K562 (cell line): ENCODE measurements at regions not wholly inside any gene's neighbourhood (a gene's known extent, or its start where the extent isn't known, plus 50 kb on each side); places are given as distances from the start of the nearest gene placed in this dataset.

Experiments used
- CBFA2T3 ChIP-seq: fragments of 450-650 bp; IDR thresholded peaks from 2 replicates; pipeline ENCODE4 v1.6.1; 2017
- CBX3 ChIP-seq, 2 experiments: IDR thresholded peaks; 1 replicate in 1 of 2; 2 replicates in 1 of 2; pipeline ENCODE4 v1.6.1; 2012; ENCODE audit warnings: inconsistent platforms in 2 of 2, low read length in 2 of 2, borderline replicate concordance in 1 of 2, control low read depth in 1 of 2
- CEBPG ChIP-seq, 3 experiments: fragments of 200-800 bp in 1 of 3; sonication (Bioruptor generic) in 1 of 3; sonication (generic) in 1 of 3; formaldehyde crosslinking in 1 of 3; IDR thresholded peaks in 2 of 3; conservative IDR thresholded peaks in 1 of 3; 2 replicates each; pipeline versions ENCODE4 v1.6.1 to v1.8.0; 2016 to 2022; ENCODE audit warnings: missing compliant biosample characterization in 2 of 3, missing genetic modification characterization in 2 of 3, mild to moderate bottlenecking in 1 of 3, missing genetic modification reagents in 1 of 3
- GTF2E2 ChIP-seq: fragments of 200-800 bp; sonication (Bioruptor generic); IDR thresholded peaks from 2 replicates; pipeline ENCODE4 v1.6.1; 2016; ENCODE audit warnings: missing genetic modification characterization, missing compliant biosample characterization
- KAT8 ChIP-seq: fragments of 450-650 bp; IDR thresholded peaks from 2 replicates; pipeline ENCODE4 v1.6.1; 2016; ENCODE audit warnings: low read depth, mild to moderate bottlenecking
- KDM5B ChIP-seq: fragments of 200-600 bp; sonication (generic); IDR thresholded peaks from 2 replicates; pipeline ENCODE4 v1.6.1; 2012; ENCODE audit warnings: low read depth, mild to moderate bottlenecking, moderate library complexity, low read length, control low read depth, inconsistent platforms; ENCODE audit not compliant: insufficient replicate concordance
- MLLT1 ChIP-seq, 2 experiments: fragments of 450-650 bp; IDR thresholded peaks; 2 replicates each; pipeline ENCODE4 v1.6.1; 2016
- NR2F6 ChIP-seq: fragments of 450-650 bp; formaldehyde crosslinking; IDR thresholded peaks from 2 replicates; pipeline ENCODE4 v1.4.0; 2020; ENCODE audit warnings: mild to moderate bottlenecking
- TRIM24 ChIP-seq, 2 experiments: fragments of 450-650 bp; IDR thresholded peaks; 2 replicates each; pipeline ENCODE4 v1.6.1; 2016
- ZNF121 ChIP-seq: sonication (generic); formaldehyde crosslinking; conservative IDR thresholded peaks from 2 replicates; pipeline ENCODE4 v1.8.0; 2022; ENCODE audit warnings: missing genetic modification reagents
- ZNF197 ChIP-seq: fragments of 200-800 bp; sonication (Bioruptor generic); IDR thresholded peaks from 2 replicates; pipeline ENCODE4 v1.6.1; 2016; ENCODE audit warnings: low read depth, missing genetic modification characterization, missing compliant biosample characterization
- ZNF217 ChIP-seq: sonication (generic); formaldehyde crosslinking; IDR thresholded peaks from 2 replicates; pipeline ENCODE4 v1.8.0; 2022; ENCODE audit warnings: mild to moderate bottlenecking, missing genetic modification reagents
- ZNF23 ChIP-seq: fragments of 250-450 bp; sonication (Bioruptor Pico); IDR thresholded peaks from 2 replicates; pipeline ENCODE4 v1.4.0; 2020; ENCODE audit warnings: mild to moderate bottlenecking
- ZNF263 ChIP-seq: sonication (generic); formaldehyde crosslinking; IDR thresholded peaks from 2 replicates; pipeline ENCODE4 v1.8.0; 2022; ENCODE audit warnings: mild to moderate bottlenecking, missing genetic modification reagents, borderline replicate concordance
- ZNF76 ChIP-seq: fragments of 250-450 bp; sonication (Bioruptor Pico); IDR thresholded peaks from 2 replicates; pipeline ENCODE4 v1.4.0; 2020; ENCODE audit warnings: mild to moderate bottlenecking, moderate library complexity, borderline replicate concordance
- TF ChIP-seq, protein P1 (sequence below): fragments of 250-450 bp; sonication (Bioruptor Pico); IDR thresholded peaks from 2 replicates; pipeline ENCODE4 v1.6.1; 2021; ENCODE audit warnings: mild to moderate bottlenecking
- TF ChIP-seq, protein P2 (sequence below): conservative IDR thresholded peaks from 2 replicates; pipeline ENCODE4 v1.6.1; 2011; ENCODE audit warnings: low read depth, mild to moderate bottlenecking, low read length; ENCODE audit not compliant: control insufficient read depth
- TF ChIP-seq, protein P3 (sequence below): sonication (generic); formaldehyde crosslinking; IDR thresholded peaks from 2 replicates; pipeline ENCODE4 v1.8.0; 2022; ENCODE audit warnings: mild to moderate bottlenecking, missing genetic modification reagents
- TF ChIP-seq, protein P4 (sequence below): sonication (generic); formaldehyde crosslinking; IDR thresholded peaks from 2 replicates; pipeline ENCODE4 v1.5.0; 2020; ENCODE audit warnings: missing genetic modification reagents

DNA sequence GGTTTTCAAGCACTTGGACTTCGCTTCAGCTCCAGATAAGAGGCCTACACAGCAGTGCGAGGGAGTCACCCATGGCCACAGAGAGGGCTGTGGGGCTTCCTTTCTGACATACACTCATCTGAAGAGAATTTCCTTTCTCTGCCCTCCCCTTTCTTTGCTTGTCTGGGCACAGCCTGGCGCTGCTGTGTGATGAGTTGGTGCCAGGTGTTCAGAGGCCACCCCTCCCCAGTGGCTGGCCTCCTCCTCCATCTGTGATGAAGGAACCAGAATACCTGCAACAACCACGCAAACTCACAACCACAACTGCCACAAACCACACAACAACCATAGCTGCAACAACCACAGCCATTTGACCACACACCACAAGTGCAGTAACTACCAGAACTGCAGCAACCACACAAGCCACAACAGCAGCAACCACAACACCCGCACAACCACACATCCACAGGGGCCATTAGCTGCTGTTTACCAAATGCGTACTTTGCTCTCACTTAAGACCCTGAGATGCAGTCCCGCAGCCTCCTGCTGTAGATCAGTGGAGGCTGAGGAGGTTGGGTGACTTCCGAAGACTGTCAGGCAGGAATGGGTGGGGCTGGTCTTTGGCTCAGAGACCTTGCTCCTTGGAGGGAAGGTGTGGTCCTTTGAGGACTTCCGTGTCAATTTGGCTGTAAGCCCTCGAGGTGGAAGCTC, 71.1 kb downstream of the IER5 start (continued):
- TF ChIP-seq ZNF76 (no peak), CBX3 (IDR thresholded peaks at IDR 0.05; ENCODE audit: borderline replicate concordance in 1 of 2, low read length in 2 of 2) (no peak), TRIM24 (IDR thresholded peaks at IDR 0.05) (no peak), KDM5B (no peak), CBFA2T3 (peak; percentile 40), KAT8 (no peak), CEBPG (CRISPR knock-in tag; IDR thresholded peaks at IDR 0.05) (peak; percentile 23; the same call in 1 of the 2 replicates), CEBPG (tag; conservative IDR thresholded peaks at IDR 0.05 in 1 of 2, IDR thresholded peaks at IDR 0.05 in 1 of 2) (no peak), ZNF23 (CRISPR knock-in tag) (no peak), MLLT1 (IDR thresholded peaks at IDR 0.05) (peak in 1 of 2 experiments; percentile 88; a peak in 2 of 4 replicates), NR2F6 (CRISPR knock-in tag) (no peak), ZNF121 (CRISPR knock-in tag) (0 out of 2 replicates have a peak, but pooled peaks have one; percentile 14), GTF2E2 (tag) (no peak), ZNF263 (CRISPR knock-in tag) (no peak), ZNF197 (no peak), ZNF217 (CRISPR knock-in tag) (no peak)
- TF ChIP-seq, protein P1, sequence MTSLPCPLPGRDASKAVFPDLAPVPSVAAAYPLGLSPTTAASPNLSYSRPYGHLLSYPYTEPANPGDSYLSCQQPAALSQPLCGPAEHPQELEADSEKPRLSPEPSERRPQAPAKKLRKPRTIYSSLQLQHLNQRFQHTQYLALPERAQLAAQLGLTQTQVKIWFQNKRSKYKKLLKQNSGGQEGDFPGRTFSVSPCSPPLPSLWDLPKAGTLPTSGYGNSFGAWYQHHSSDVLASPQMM: no peak
- TF ChIP-seq, protein P2, sequence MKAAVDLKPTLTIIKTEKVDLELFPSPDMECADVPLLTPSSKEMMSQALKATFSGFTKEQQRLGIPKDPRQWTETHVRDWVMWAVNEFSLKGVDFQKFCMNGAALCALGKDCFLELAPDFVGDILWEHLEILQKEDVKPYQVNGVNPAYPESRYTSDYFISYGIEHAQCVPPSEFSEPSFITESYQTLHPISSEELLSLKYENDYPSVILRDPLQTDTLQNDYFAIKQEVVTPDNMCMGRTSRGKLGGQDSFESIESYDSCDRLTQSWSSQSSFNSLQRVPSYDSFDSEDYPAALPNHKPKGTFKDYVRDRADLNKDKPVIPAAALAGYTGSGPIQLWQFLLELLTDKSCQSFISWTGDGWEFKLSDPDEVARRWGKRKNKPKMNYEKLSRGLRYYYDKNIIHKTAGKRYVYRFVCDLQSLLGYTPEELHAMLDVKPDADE: no peak
- TF ChIP-seq, protein P3, sequence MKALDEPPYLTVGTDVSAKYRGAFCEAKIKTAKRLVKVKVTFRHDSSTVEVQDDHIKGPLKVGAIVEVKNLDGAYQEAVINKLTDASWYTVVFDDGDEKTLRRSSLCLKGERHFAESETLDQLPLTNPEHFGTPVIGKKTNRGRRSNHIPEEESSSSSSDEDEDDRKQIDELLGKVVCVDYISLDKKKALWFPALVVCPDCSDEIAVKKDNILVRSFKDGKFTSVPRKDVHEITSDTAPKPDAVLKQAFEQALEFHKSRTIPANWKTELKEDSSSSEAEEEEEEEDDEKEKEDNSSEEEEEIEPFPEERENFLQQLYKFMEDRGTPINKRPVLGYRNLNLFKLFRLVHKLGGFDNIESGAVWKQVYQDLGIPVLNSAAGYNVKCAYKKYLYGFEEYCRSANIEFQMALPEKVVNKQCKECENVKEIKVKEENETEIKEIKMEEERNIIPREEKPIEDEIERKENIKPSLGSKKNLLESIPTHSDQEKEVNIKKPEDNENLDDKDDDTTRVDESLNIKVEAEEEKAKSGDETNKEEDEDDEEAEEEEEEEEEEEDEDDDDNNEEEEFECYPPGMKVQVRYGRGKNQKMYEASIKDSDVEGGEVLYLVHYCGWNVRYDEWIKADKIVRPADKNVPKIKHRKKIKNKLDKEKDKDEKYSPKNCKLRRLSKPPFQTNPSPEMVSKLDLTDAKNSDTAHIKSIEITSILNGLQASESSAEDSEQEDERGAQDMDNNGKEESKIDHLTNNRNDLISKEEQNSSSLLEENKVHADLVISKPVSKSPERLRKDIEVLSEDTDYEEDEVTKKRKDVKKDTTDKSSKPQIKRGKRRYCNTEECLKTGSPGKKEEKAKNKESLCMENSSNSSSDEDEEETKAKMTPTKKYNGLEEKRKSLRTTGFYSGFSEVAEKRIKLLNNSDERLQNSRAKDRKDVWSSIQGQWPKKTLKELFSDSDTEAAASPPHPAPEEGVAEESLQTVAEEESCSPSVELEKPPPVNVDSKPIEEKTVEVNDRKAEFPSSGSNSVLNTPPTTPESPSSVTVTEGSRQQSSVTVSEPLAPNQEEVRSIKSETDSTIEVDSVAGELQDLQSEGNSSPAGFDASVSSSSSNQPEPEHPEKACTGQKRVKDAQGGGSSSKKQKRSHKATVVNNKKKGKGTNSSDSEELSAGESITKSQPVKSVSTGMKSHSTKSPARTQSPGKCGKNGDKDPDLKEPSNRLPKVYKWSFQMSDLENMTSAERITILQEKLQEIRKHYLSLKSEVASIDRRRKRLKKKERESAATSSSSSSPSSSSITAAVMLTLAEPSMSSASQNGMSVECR (CRISPR knock-in tag): peak; percentile 33; the same call in 1 of the 2 replicates
- TF ChIP-seq, protein P4, sequence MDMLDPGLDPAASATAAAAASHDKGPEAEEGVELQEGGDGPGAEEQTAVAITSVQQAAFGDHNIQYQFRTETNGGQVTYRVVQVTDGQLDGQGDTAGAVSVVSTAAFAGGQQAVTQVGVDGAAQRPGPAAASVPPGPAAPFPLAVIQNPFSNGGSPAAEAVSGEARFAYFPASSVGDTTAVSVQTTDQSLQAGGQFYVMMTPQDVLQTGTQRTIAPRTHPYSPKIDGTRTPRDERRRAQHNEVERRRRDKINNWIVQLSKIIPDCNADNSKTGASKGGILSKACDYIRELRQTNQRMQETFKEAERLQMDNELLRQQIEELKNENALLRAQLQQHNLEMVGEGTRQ: no peak
